SK-N-SH treated with all-trans-retinoic acid at 6 μM for 48 hours (cell line): ENCODE measurements at regions not wholly inside any gene's neighbourhood (a gene's known extent, or its start where the extent isn't known, plus 50 kb on each side); places are given as distances from the start of the nearest gene placed in this dataset.

Source experiments
- ATAC-seq: fragments of 200-7000 bp; cut with Tn5 transposase; 3 replicates; pipeline ENCODE4 v1.9.1; 2020; ENCODE audit warnings: mild to moderate bottlenecking, moderate library complexity
- ARNTL ChIP-seq: fragments of 450-650 bp; formaldehyde crosslinking; IDR thresholded peaks from 2 replicates; pipeline ENCODE4 v1.5.0; 2020; ENCODE audit warnings: low read depth, mild to moderate bottlenecking, moderate library complexity, borderline replicate concordance
- BACH2 ChIP-seq: fragments of 250-450 bp; sonication (Bioruptor Pico); IDR thresholded peaks from 2 replicates; pipeline ENCODE4 v1.9.0; 2021; ENCODE audit warnings: mild to moderate bottlenecking, borderline replicate concordance
- CREB5 ChIP-seq: fragments of 250-450 bp; sonication (Bioruptor Pico); IDR thresholded peaks from 2 replicates; pipeline ENCODE4 v1.5.1; 2020; ENCODE audit warnings: low read depth, mild to moderate bottlenecking, moderate library complexity
- CSRNP3 ChIP-seq: fragments of 250-450 bp; sonication (Bioruptor Pico); IDR thresholded peaks from 2 replicates; pipeline ENCODE4 v1.5.1; 2021; ENCODE audit warnings: mild to moderate bottlenecking, moderate library complexity
- ESRRG ChIP-seq: fragments of 250-450 bp; sonication (Bioruptor Pico); IDR thresholded peaks from 2 replicates; pipeline ENCODE4 v1.6.1; 2021; ENCODE audit warnings: mild to moderate bottlenecking
- GLIS3 ChIP-seq: fragments of 250-450 bp; sonication (Bioruptor Pico); IDR thresholded peaks from 2 replicates; pipeline ENCODE4 v1.5.0; 2020; ENCODE audit warnings: mild to moderate bottlenecking, moderate library complexity
- ISL1 ChIP-seq: fragments of 250-450 bp; sonication (Bioruptor Pico); IDR thresholded peaks from 2 replicates; pipeline ENCODE4 v2.1.2; 2022; ENCODE audit warnings: mild to moderate bottlenecking, moderate library complexity
- OSR1 ChIP-seq: fragments of 250-450 bp; sonication (Bioruptor Pico); IDR thresholded peaks from 2 replicates; pipeline ENCODE4 v1.8.0; 2022; ENCODE audit warnings: moderate library complexity, mild to moderate bottlenecking, inconsistent platforms
- PATZ1 ChIP-seq: fragments of 250-450 bp; sonication (Bioruptor Pico); IDR thresholded peaks from 2 replicates; pipeline ENCODE4 v1.8.0; 2020; ENCODE audit warnings: mild to moderate bottlenecking, moderate library complexity, borderline replicate concordance
- POU6F1 ChIP-seq: fragments of 250-450 bp; sonication (Bioruptor Pico); IDR thresholded peaks from 2 replicates; pipeline ENCODE4 v1.8.0; 2021; ENCODE audit warnings: low read depth, mild to moderate bottlenecking, moderate library complexity, borderline replicate concordance
- PPARA ChIP-seq: fragments of 250-450 bp; sonication (Bioruptor Pico); IDR thresholded peaks from 2 replicates; pipeline ENCODE4 v1.5.0; 2020; ENCODE audit warnings: mild to moderate bottlenecking, borderline replicate concordance
- RARB ChIP-seq: fragments of 250-450 bp; sonication (Bioruptor Pico); IDR thresholded peaks from 2 replicates; pipeline ENCODE4 v1.8.0; 2021; ENCODE audit warnings: mild to moderate bottlenecking, moderate library complexity
- SNAI2 ChIP-seq: fragments of 250-450 bp; sonication (Bioruptor Pico); IDR thresholded peaks from 2 replicates; pipeline ENCODE4 v1.5.0; 2020; ENCODE audit warnings: mild to moderate bottlenecking, moderate library complexity
- TCF4 ChIP-seq: fragments of 250-450 bp; sonication (Bioruptor Pico); IDR thresholded peaks from 2 replicates; pipeline ENCODE4 v1.8.0; 2021; ENCODE audit warnings: mild to moderate bottlenecking, moderate library complexity, borderline replicate concordance
- TSHZ2 ChIP-seq: fragments of 250-450 bp; sonication (Bioruptor Pico); IDR thresholded peaks from 2 replicates; pipeline ENCODE4 v1.5.0; 2020; ENCODE audit warnings: mild to moderate bottlenecking, moderate library complexity
- ZC3H10 ChIP-seq: fragments of 250-450 bp; sonication (Bioruptor Pico); IDR thresholded peaks from 2 replicates; pipeline ENCODE4 v1.5.1; 2021; ENCODE audit warnings: mild to moderate bottlenecking, moderate library complexity
- ZFP3 ChIP-seq: fragments of 250-450 bp; sonication (Bioruptor Pico); IDR thresholded peaks from 2 replicates; pipeline ENCODE4 v1.5.0; 2020; ENCODE audit warnings: mild to moderate bottlenecking, moderate library complexity
- ZFP30 ChIP-seq: fragments of 450-650 bp; formaldehyde crosslinking; IDR thresholded peaks from 2 replicates; pipeline ENCODE4 v1.5.0; 2022; ENCODE audit warnings: mild to moderate bottlenecking, moderate library complexity
- ZNF70 ChIP-seq: fragments of 450-650 bp; formaldehyde crosslinking; IDR thresholded peaks from 2 replicates; pipeline ENCODE4 v1.5.0; 2020; ENCODE audit warnings: mild to moderate bottlenecking, moderate library complexity
- ZNF8 ChIP-seq: fragments of 450-650 bp; formaldehyde crosslinking; IDR thresholded peaks from 2 replicates; pipeline ENCODE4 v1.5.0; 2020; ENCODE audit warnings: mild to moderate bottlenecking, moderate library complexity

GRCh38 chr10:129031844-129032150 is 435.2 kb upstream of the MGMT start (continued):
- TF ChIP-seq PATZ1 (CRISPR knock-in tag): no peak
- no peak for TF ChIP-seq BACH2 (CRISPR knock-in tag)
- no peak for TF ChIP-seq CSRNP3 (CRISPR knock-in tag)
- TF ChIP-seq TCF4 (CRISPR knock-in tag): no peak

GRCh38 chr10:129032372-129033313 is 434.4 kb upstream of the MGMT start:
- TF ChIP-seq CSRNP3 (CRISPR knock-in tag) (no peak), SNAI2 (CRISPR knock-in tag) (no peak), RARB (CRISPR knock-in tag) (no peak), ISL1 (CRISPR knock-in tag) (no peak), ZC3H10 (CRISPR knock-in tag) (no peak), ZFP30 (no peak), ZNF8 (CRISPR knock-in tag) (no peak), ZNF70 (CRISPR knock-in tag) (no peak), PATZ1 (CRISPR knock-in tag) (no peak), ESRRG (CRISPR knock-in tag) (no peak), ARNTL (no peak), ZFP3 (CRISPR knock-in tag) (no peak), CREB5 (no peak), GLIS3 (CRISPR knock-in tag) (no peak), BACH2 (CRISPR knock-in tag) (no peak), PPARA (no peak), POU6F1 (CRISPR knock-in tag) (no peak), OSR1 (CRISPR knock-in tag) (no peak), TSHZ2 (CRISPR knock-in tag) (no peak), TCF4 (CRISPR knock-in tag) (no peak)
- ATAC-seq: no peak
